HEK293 (cell line): ENCODE measurements at regions not wholly inside any gene's neighbourhood (a gene's known extent, or its start where the extent isn't known, plus 50 kb on each side); places are given as distances from the start of the nearest gene placed in this dataset.

ENCODE experiments used
- CTCF ChIA-PET: fragments of 350-600 bp; formaldehyde crosslinking; extraction: SDS; loops from one replicate; lab custom pipeline; 2021; ENCODE audit warnings: antibody characterized with exemption; lab: Yijun Ruan, JAX
- POLR2A ChIA-PET: fragments of 300-600 bp; formaldehyde crosslinking; extraction: SDS; loops from one replicate; lab custom pipeline; 2020; ENCODE audit warnings: antibody characterized with exemption, inconsistent platforms; lab: Yijun Ruan, JAX
- H3K27ac ChIP-seq: fragments of 200-500 bp; sonication (Bioruptor generic); 2 replicates; pipeline ENCODE4 v1.5.1; 2014; ENCODE audit warnings: low read depth, low read length, control low read depth, inconsistent platforms; ENCODE audit errors: extremely low read depth
- H3K36me3 ChIP-seq, 2 experiments: fragments of 200-500 bp in 1 of 2; sonication (Bioruptor generic) in 1 of 2; 1 replicate in 1 of 2; 2 replicates in 1 of 2; pipeline ENCODE4 v1.5.1; 2014 to 2017; ENCODE audit warnings: inconsistent platforms in 2 of 2, low read length in 2 of 2; ENCODE audit not compliant: control insufficient read depth in 2 of 2, insufficient read depth in 1 of 2
- H3K4me1 ChIP-seq: fragments of 200-500 bp; sonication (Bioruptor generic); 2 replicates; pipeline ENCODE4 v1.5.1; 2014; ENCODE audit warnings: mild to moderate bottlenecking, low read length, inconsistent platforms; ENCODE audit not compliant: control insufficient read depth, insufficient read depth
- H3K4me3 ChIP-seq: 2 replicates; pipeline ENCODE4 v1.5.1; 2011; ENCODE audit warnings: low read depth, mild to moderate bottlenecking, control low read depth, low read length, moderate library complexity
- H3K9me3 ChIP-seq: fragments of 200-500 bp; sonication (Bioruptor generic); 2 replicates; pipeline ENCODE4 v1.5.1; 2014; ENCODE audit warnings: low read depth, low read length, inconsistent platforms; ENCODE audit not compliant: control insufficient read depth, insufficient read depth
- ELK4 ChIP-seq: IDR thresholded peaks from 2 replicates; pipeline ENCODE4 v1.6.1; 2011; ENCODE audit warnings: mild to moderate bottlenecking, low read depth, low read length, borderline replicate concordance
- FEZF1 ChIP-seq: fragments of 450-650 bp; formaldehyde crosslinking; IDR thresholded peaks from 2 replicates; pipeline ENCODE4 v1.5.1; 2016; ENCODE audit warnings: missing biosample characterization, missing genetic modification characterization
- GLI2 ChIP-seq: fragments of 450-650 bp; formaldehyde crosslinking; IDR thresholded peaks from 2 replicates; pipeline ENCODE4; 2017; ENCODE audit warnings: missing biosample characterization, missing genetic modification characterization, low read depth, borderline replicate concordance
- GLI4 ChIP-seq: fragments of 450-650 bp; formaldehyde crosslinking; IDR thresholded peaks from 2 replicates; pipeline ENCODE4 v1.5.1; 2016; ENCODE audit warnings: missing biosample characterization, missing genetic modification characterization
- HOXD13 ChIP-seq: sonication (generic); formaldehyde crosslinking; IDR thresholded peaks from 2 replicates; pipeline ENCODE4 v1.8.0; 2022; ENCODE audit warnings: missing genetic modification reagents, borderline replicate concordance
- KLF9 ChIP-seq: fragments of 450-650 bp; formaldehyde crosslinking; IDR thresholded peaks from 2 replicates; pipeline ENCODE4 v1.5.1; 2016; ENCODE audit warnings: missing biosample characterization, missing genetic modification characterization, low read depth
- SETDB1 ChIP-seq: IDR thresholded peaks from one replicate; pipeline ENCODE4 v1.6.1; 2017; ENCODE audit warnings: mild to moderate bottlenecking, low read length, moderate library complexity, mixed read lengths; ENCODE audit not compliant: insufficient read length
- TCF7L2 ChIP-seq: IDR thresholded peaks from 2 replicates; pipeline ENCODE4 v1.6.1; 2011; ENCODE audit warnings: low read depth, mild to moderate bottlenecking, inconsistent platforms, low read length, moderate library complexity, borderline replicate concordance
- ZBTB20 ChIP-seq: fragments of 450-650 bp; formaldehyde crosslinking; IDR thresholded peaks from 2 replicates; pipeline ENCODE4 v1.5.1; 2016; ENCODE audit warnings: missing biosample characterization, missing genetic modification characterization
- ZFHX2 ChIP-seq: fragments of 450-650 bp; formaldehyde crosslinking; conservative IDR thresholded peaks from 2 replicates; pipeline ENCODE4 v1.5.1; 2016; ENCODE audit warnings: missing biosample characterization, missing genetic modification characterization
- ZNF10 ChIP-seq: fragments of 450-650 bp; formaldehyde crosslinking; IDR thresholded peaks from 2 replicates; pipeline ENCODE4 v1.5.1; 2017; ENCODE audit warnings: missing biosample characterization, missing genetic modification characterization
- ZNF112 ChIP-seq: fragments of 450-650 bp; formaldehyde crosslinking; IDR thresholded peaks from 2 replicates; pipeline ENCODE4 v1.5.0; 2017; ENCODE audit warnings: missing biosample characterization, missing genetic modification characterization
- ZNF133 ChIP-seq: fragments of 450-650 bp; formaldehyde crosslinking; IDR thresholded peaks from 2 replicates; pipeline ENCODE4 v1.5.1; 2016; ENCODE audit warnings: missing biosample characterization, missing genetic modification characterization
- ZNF214 ChIP-seq: fragments of 450-650 bp; formaldehyde crosslinking; IDR thresholded peaks from 2 replicates; pipeline ENCODE4 v1.5.1; 2017; ENCODE audit warnings: missing biosample characterization, mild to moderate bottlenecking, missing genetic modification characterization, borderline replicate concordance
- ZNF221 ChIP-seq: fragments of 450-650 bp; formaldehyde crosslinking; IDR thresholded peaks from 2 replicates; pipeline ENCODE4 v1.5.1; 2017; ENCODE audit warnings: missing biosample characterization, missing genetic modification characterization, borderline replicate concordance
- ZNF311 ChIP-seq: fragments of 450-650 bp; formaldehyde crosslinking; IDR thresholded peaks from 2 replicates; pipeline ENCODE4 v1.5.1; 2017; ENCODE audit warnings: missing biosample characterization, missing genetic modification characterization, borderline replicate concordance
- ZNF324 ChIP-seq: fragments of 450-650 bp; formaldehyde crosslinking; IDR thresholded peaks from 2 replicates; pipeline ENCODE4 v1.5.1; 2016; ENCODE audit warnings: missing biosample characterization, missing genetic modification characterization
- ZNF398 ChIP-seq: fragments of 450-650 bp; formaldehyde crosslinking; IDR thresholded peaks from 2 replicates; pipeline ENCODE4 v1.5.1; 2017; ENCODE audit warnings: missing biosample characterization, missing genetic modification characterization
- ZNF404 ChIP-seq: fragments of 450-650 bp; formaldehyde crosslinking; IDR thresholded peaks from 2 replicates; pipeline ENCODE4 v1.5.1; 2017; ENCODE audit warnings: missing biosample characterization, missing genetic modification characterization
- ZNF48 ChIP-seq: fragments of 450-650 bp; formaldehyde crosslinking; IDR thresholded peaks from 2 replicates; pipeline ENCODE4 v1.5.1; 2016; ENCODE audit warnings: missing biosample characterization, missing genetic modification characterization
- ZNF510 ChIP-seq: fragments of 450-650 bp; formaldehyde crosslinking; IDR thresholded peaks from 2 replicates; pipeline ENCODE4 v1.5.1; 2018; ENCODE audit warnings: mild to moderate bottlenecking, missing genetic modification characterization, missing biosample characterization; ENCODE audit not compliant: insufficient replicate concordance
- ZNF518A ChIP-seq: fragments of 450-650 bp; formaldehyde crosslinking; conservative IDR thresholded peaks from 2 replicates; pipeline ENCODE4 v1.5.1; 2016; ENCODE audit warnings: low read depth, missing biosample characterization, missing genetic modification characterization
- ZNF544 ChIP-seq: fragments of 450-650 bp; formaldehyde crosslinking; IDR thresholded peaks from 2 replicates; pipeline ENCODE4 v1.5.0; 2017; ENCODE audit warnings: missing biosample characterization, missing genetic modification characterization
- ZNF585B ChIP-seq: fragments of 450-650 bp; formaldehyde crosslinking; IDR thresholded peaks from 2 replicates; pipeline ENCODE4 v1.5.1; 2016; ENCODE audit warnings: missing biosample characterization, missing genetic modification characterization
- ZNF639 ChIP-seq: fragments of 450-650 bp; formaldehyde crosslinking; IDR thresholded peaks from 2 replicates; pipeline ENCODE4 v1.5.1; 2016; ENCODE audit warnings: missing biosample characterization, missing genetic modification characterization
- ZNF654 ChIP-seq: fragments of 450-650 bp; formaldehyde crosslinking; IDR thresholded peaks from 2 replicates; pipeline ENCODE4 v1.5.1; 2016; ENCODE audit warnings: low read depth, missing biosample characterization, missing genetic modification characterization
- ZNF664 ChIP-seq: fragments of 450-650 bp; formaldehyde crosslinking; IDR thresholded peaks from 2 replicates; pipeline ENCODE4 v1.5.1; 2016; ENCODE audit warnings: missing biosample characterization, missing genetic modification characterization
- ZNF768 ChIP-seq: fragments of 450-650 bp; formaldehyde crosslinking; IDR thresholded peaks from 2 replicates; pipeline ENCODE4 v1.5.1; 2018; ENCODE audit warnings: missing biosample characterization, mild to moderate bottlenecking, missing genetic modification characterization
- ZNF777 ChIP-seq: fragments of 450-650 bp; formaldehyde crosslinking; IDR thresholded peaks from 2 replicates; pipeline ENCODE4 v1.5.1; 2017; ENCODE audit warnings: missing biosample characterization, missing genetic modification characterization, borderline replicate concordance

DNA sequence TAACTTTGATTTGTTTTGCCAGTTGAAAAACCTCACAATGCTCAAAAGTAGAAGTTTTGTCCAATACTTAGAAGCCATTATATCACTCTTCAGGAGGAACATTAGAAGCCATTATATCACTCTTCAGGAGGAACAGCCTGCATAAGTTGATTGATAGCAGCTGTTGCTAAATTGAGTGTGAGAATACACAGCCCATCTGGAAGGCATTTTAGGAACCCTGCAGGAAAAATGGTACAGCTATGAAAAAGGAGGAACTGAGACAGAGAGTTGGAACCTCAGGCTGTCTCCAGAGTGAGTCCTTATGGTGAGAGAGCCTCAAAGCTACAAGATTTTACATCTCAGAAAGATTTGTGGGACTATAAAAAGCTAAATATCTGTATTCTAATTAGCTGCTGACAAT lies 207.0 kb downstream of the MYRFL start:
- no peak overlapping the region for H3K4me3 ChIP-seq
- CTCF ChIA-PET = interaction anchor here (0.7 to 1.3 kb wide), 2 partner anchors 131 to 266 kb away, joined by 4 to 6 read pairs; no protein-coding TSS in a partner anchor
- POLR2A ChIA-PET = no interaction called here
- TF ChIP-seq ZNF777 (no peak), ZNF518A (tag by site-specific recombination) (no peak), ZNF133 (tag by site-specific recombination) (no peak), GLI4 (tag by site-specific recombination) (no peak), ZNF585B (tag by site-specific recombination) (no peak), ZNF221 (tag by site-specific recombination) (no peak), TCF7L2 (no peak), ZNF768 (no peak), ZBTB20 (no peak), ZNF664 (tag by site-specific recombination) (no peak), ELK4 (no peak), ZNF214 (tag by site-specific recombination) (no peak), ZNF324 (tag by site-specific recombination) (no peak), HOXD13 (CRISPR knock-in tag) (no peak), ZNF398 (tag by site-specific recombination) (no peak), SETDB1 (no peak), ZNF404 (tag by site-specific recombination) (no peak), KLF9 (tag by site-specific recombination) (no peak), ZFHX2 (tag by site-specific recombination) (no peak)
- no peaks in the 10 kb centered on the region for H3K9me3 ChIP-seq
- no peaks in the 10 kb centered on the region for H3K36me3 ChIP-seq
- no peak overlapping the region for H3K27ac ChIP-seq
- H3K4me1 ChIP-seq = no peaks in the 10 kb centered on the region

GRCh38 chr12:70033310-70033709 lies 208.3 kb downstream of the MYRFL start:
- no peaks in the 10 kb centered on the region for H3K9me3 ChIP-seq
- ChIA-PET CTCF (interaction anchor here (0.7 kb wide), 1 partner anchor 11 kb away, joined by 4 read pairs; no protein-coding TSS in a partner anchor), POLR2A (no interaction called here)
- H3K4me3 ChIP-seq = no peak overlapping the region
- H3K27ac ChIP-seq = no peak overlapping the region
- no peaks in the 10 kb centered on the region for H3K4me1 ChIP-seq
- no peaks in the 10 kb centered on the region for H3K36me3 ChIP-seq
- no peak for TF ChIP-seq ZNF654 (tag by site-specific recombination)
- no peak for TF ChIP-seq ZNF510 (tag by site-specific recombination)
- no peak for TF ChIP-seq GLI4 (tag by site-specific recombination)
- no peak for TF ChIP-seq FEZF1 (tag by site-specific recombination)
- TF ChIP-seq ZNF311 = no peak
- no peak for TF ChIP-seq ZNF48 (tag by site-specific recombination)
- TF ChIP-seq ZNF10 (tag by site-specific recombination) = no peak
- TF ChIP-seq ZNF639 = no peak
- TF ChIP-seq GLI2 (tag by site-specific recombination) = no peak
- no peak for TF ChIP-seq ZNF544 (tag by site-specific recombination)
- TF ChIP-seq KLF9 (tag by site-specific recombination) = no peak
- TF ChIP-seq ZNF112 (tag by site-specific recombination) = no peak
